HG03354 (cell line): ENCODE measurements at regions not wholly inside any gene's neighbourhood (a gene's known extent, or its start where the extent isn't known, plus 50 kb on each side); places are given as distances from the start of the nearest gene placed in this dataset.
"Not testable (repeated sequence)": the region's sequence is repeated elsewhere in the genome, so short reads cannot be mapped to it uniquely, and the experiment has no call there.

ENCODE experiments used
- ATAC-seq: cut with Tn5 transposase; IDR thresholded peaks from one replicate; pipeline ENCODE4 v1.9.1; 2021; ENCODE audit warnings: mild to moderate bottlenecking; ENCODE audit not compliant: unreplicated experiment, poor library complexity, severe bottlenecking

GRCh38 chr2:131818267-131818973 is 290.7 kb downstream of the CCDC74A start:
- ATAC-seq, result not testable (repeated sequence)

GRCh38 chr2:131822237-131822721 is 294.6 kb downstream of the CCDC74A start:
- not testable (repeated sequence) for ATAC-seq

GRCh38 chr2:131823058-131823457 is 295.4 kb downstream of the CCDC74A start:
- ATAC-seq, result not testable (repeated sequence)

GRCh38 chr2:131824986-131825385 is 297.3 kb downstream of the CCDC74A start:
- ATAC-seq, result not testable (repeated sequence)

- ATAC-seq, result no peak
Observed at GRCh38 chr2:131827481-131828163, 299.9 kb downstream of the CCDC74A start.

GRCh38 chr2:131828164-131828561 is 300.5 kb downstream of the CCDC74A start:
- ATAC-seq, result no peak

- not testable (repeated sequence) for ATAC-seq
Observed at GRCh38 chr2:131828633-131829455, 301.2 kb downstream of the CCDC74A start.

- not testable (repeated sequence) for ATAC-seq
Observed at GRCh38 chr2:131829456-131830241, 302.0 kb downstream of the CCDC74A start.

- ATAC-seq, result not testable (repeated sequence)
Observed at GRCh38 chr2:131830242-131830945, 302.7 kb downstream of the CCDC74A start.

- ATAC-seq, result not testable (repeated sequence)
Observed at GRCh38 chr2:131830946-131831310, 303.2 kb downstream of the CCDC74A start.

GRCh38 chr2:131831450-131832208 is 303.9 kb downstream of the CCDC74A start:
- not testable (repeated sequence) for ATAC-seq

- ATAC-seq, result not testable (repeated sequence)
Observed at GRCh38 chr2:131832209-131832780, 304.6 kb downstream of the CCDC74A start.

- not testable (repeated sequence) for ATAC-seq
Observed at GRCh38 chr2:131832917-131833316, 305.2 kb downstream of the CCDC74A start.

GRCh38 chr2:131833367-131834202 is 305.9 kb downstream of the CCDC74A start:
- not testable (repeated sequence) for ATAC-seq

- not testable (repeated sequence) for ATAC-seq
Observed at GRCh38 chr2:131834203-131835020, 306.7 kb downstream of the CCDC74A start.

GRCh38 chr2:131835022-131835421 is 307.3 kb downstream of the CCDC74A start:
- ATAC-seq, result not testable (repeated sequence)
